IPS-15b (cell line): ENCODE measurements at regions not wholly inside any gene's neighbourhood (a gene's known extent, or its start where the extent isn't known, plus 50 kb on each side); places are given as distances from the start of the nearest gene placed in this dataset.
"Not testable (repeated sequence)": the region's sequence is repeated elsewhere in the genome, so short reads cannot be mapped to it uniquely, and the experiment has no call there.

Source experiments
- H3K27me3 ChIP-seq: one replicate; pipeline ENCODE4 v1.6.1; 2013; ENCODE audit warnings: low read length; ENCODE audit not compliant: control insufficient read depth, insufficient read depth
- H3K36me3 ChIP-seq: one replicate; pipeline ENCODE4 v1.6.1; 2013; ENCODE audit warnings: low read length; ENCODE audit not compliant: control insufficient read depth, insufficient read depth
- H3K4me1 ChIP-seq: one replicate; pipeline ENCODE4 v1.6.1; 2013; ENCODE audit warnings: mild to moderate bottlenecking, low read length; ENCODE audit not compliant: control insufficient read depth, insufficient read depth
- H3K4me3 ChIP-seq: one replicate; pipeline ENCODE4 v1.5.1; 2013; ENCODE audit warnings: low read depth, low read length
- H3K9ac ChIP-seq: one replicate; pipeline ENCODE4 v1.6.1; 2013; ENCODE audit warnings: low read depth, mild to moderate bottlenecking, low read length
- H3K9me3 ChIP-seq: one replicate; pipeline ENCODE4 v1.6.1; 2013; ENCODE audit warnings: mild to moderate bottlenecking, low read length; ENCODE audit not compliant: control insufficient read depth, insufficient read depth

- not testable (repeated sequence) for H3K4me3 ChIP-seq, H3K4me1 ChIP-seq, H3K27me3 ChIP-seq, H3K9ac ChIP-seq, H3K36me3 ChIP-seq, H3K9me3 ChIP-seq
Observed at GRCh38 chr21:9816734-9817334, 704.5 kb upstream of the TPTE start.

- not testable (repeated sequence) for H3K4me3 ChIP-seq, H3K4me1 ChIP-seq, H3K36me3 ChIP-seq, H3K9me3 ChIP-seq, H3K9ac ChIP-seq, H3K27me3 ChIP-seq
Observed at GRCh38 chr21:9817841-9818441, 703.4 kb upstream of the TPTE start.

- H3K4me3 ChIP-seq, H3K4me1 ChIP-seq, H3K27me3 ChIP-seq, H3K9ac ChIP-seq, H3K9me3 ChIP-seq, H3K36me3 ChIP-seq: not testable (repeated sequence)
Observed at GRCh38 chr21:9819549-9820192, 701.7 kb upstream of the TPTE start.

- not testable (repeated sequence) for H3K36me3 ChIP-seq, H3K9me3 ChIP-seq, H3K4me1 ChIP-seq, H3K27me3 ChIP-seq, H3K4me3 ChIP-seq, H3K9ac ChIP-seq
Observed at GRCh38 chr21:9820579-9820978, 700.8 kb upstream of the TPTE start.

GRCh38 chr21:9821472-9821871, 699.9 kb upstream of the TPTE start:
- not testable (repeated sequence) for H3K4me1 ChIP-seq, H3K4me3 ChIP-seq, H3K27me3 ChIP-seq, H3K36me3 ChIP-seq, H3K9me3 ChIP-seq, H3K9ac ChIP-seq

GRCh38 chr21:9822093-9822820, 699.1 kb upstream of the TPTE start:
- H3K27me3 ChIP-seq, H3K9me3 ChIP-seq, H3K9ac ChIP-seq, H3K4me1 ChIP-seq, H3K36me3 ChIP-seq, H3K4me3 ChIP-seq: not testable (repeated sequence)

GRCh38 chr21:9823197-9824157, 697.9 kb upstream of the TPTE start:
- H3K9me3 ChIP-seq, H3K9ac ChIP-seq, H3K36me3 ChIP-seq, H3K4me1 ChIP-seq, H3K27me3 ChIP-seq, H3K4me3 ChIP-seq: not testable (repeated sequence)

- not testable (repeated sequence) for H3K4me3 ChIP-seq, H3K27me3 ChIP-seq, H3K9me3 ChIP-seq, H3K9ac ChIP-seq, H3K4me1 ChIP-seq, H3K36me3 ChIP-seq
Observed at GRCh38 chr21:9830801-9831200, 690.6 kb upstream of the TPTE start.

GRCh38 chr21:9832751-9833150, 688.6 kb upstream of the TPTE start:
- H3K27me3 ChIP-seq, H3K36me3 ChIP-seq, H3K9me3 ChIP-seq, H3K4me3 ChIP-seq, H3K9ac ChIP-seq, H3K4me1 ChIP-seq: not testable (repeated sequence)

- not testable (repeated sequence) for H3K9ac ChIP-seq, H3K4me1 ChIP-seq, H3K36me3 ChIP-seq, H3K4me3 ChIP-seq, H3K27me3 ChIP-seq
- peaks cover 18% of the 10 kb centered on the region for H3K9me3 ChIP-seq
Observed at GRCh38 chr21:9836547-9836946, 684.8 kb upstream of the TPTE start.

GRCh38 chr21:9837001-9837400, 684.4 kb upstream of the TPTE start:
- not testable (repeated sequence) for H3K4me3 ChIP-seq, H3K9ac ChIP-seq, H3K4me1 ChIP-seq, H3K27me3 ChIP-seq, H3K36me3 ChIP-seq
- H3K9me3 ChIP-seq = peaks cover 18% of the 10 kb centered on the region
